NT2/D1 (cell line): ENCODE measurements at regions not wholly inside any gene's neighbourhood (a gene's known extent, or its start where the extent isn't known, plus 50 kb on each side); places are given as distances from the start of the nearest gene placed in this dataset.

Experiments used
- YY1 ChIP-seq: IDR thresholded peaks from 2 replicates; pipeline ENCODE4 v1.6.1; 2011; ENCODE audit not compliant: insufficient read length, insufficient read depth
- ZNF274 ChIP-seq: IDR thresholded peaks from 2 replicates; pipeline ENCODE4 v1.6.1; 2011; ENCODE audit warnings: mild to moderate bottlenecking, low read depth, low read length

DNA sequence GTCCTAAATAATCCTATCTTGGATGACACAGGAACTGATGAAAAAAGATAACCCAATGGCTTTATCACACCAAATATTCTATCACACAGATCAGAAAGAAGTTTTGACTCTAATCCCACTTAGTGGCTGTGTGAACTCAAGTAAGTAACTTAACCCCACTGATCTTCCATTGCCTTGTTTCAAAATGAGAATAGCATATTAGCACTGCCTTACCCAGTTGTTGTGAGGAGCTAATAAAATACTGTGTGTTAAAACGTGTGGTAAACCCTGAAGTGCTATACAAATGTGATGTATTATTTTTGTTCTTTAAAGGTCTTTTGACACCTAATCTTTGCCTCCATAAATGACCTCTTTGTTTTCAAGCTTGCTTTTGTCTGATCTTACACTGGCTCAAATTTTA, 60.9 kb upstream of the ARID2 start:
- TF ChIP-seq YY1 (no peak), ZNF274 (no peak)
